ENCODE measurements at regions not wholly inside any gene's neighbourhood (a gene's known extent, or its start where the extent isn't known, plus 50 kb on each side); places are given as distances from the start of the nearest gene placed in this dataset.

DNA sequence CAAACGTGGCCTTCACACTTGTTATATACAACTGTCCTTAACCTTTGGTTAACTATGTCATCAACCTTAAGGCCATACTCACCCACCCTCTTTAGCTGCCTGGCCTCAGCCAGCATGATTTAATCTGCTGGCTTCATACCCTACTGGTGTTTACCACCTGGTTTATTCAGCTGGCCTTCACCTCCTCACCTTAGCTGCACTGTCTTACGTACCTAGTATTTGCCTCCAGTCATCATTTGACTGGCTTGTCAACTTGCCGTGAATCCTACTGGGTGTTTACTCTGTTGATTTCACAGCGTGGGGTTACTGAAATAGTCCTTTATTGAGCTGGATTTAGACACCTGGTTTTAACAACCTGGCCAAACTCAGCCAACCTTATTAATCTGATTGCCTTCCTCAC, 102.8 kb downstream of the IL12A start:
- TF ChIP-seq ARNTL (CRISPR knock-in tag; IDR thresholded peaks at IDR 0.05; ENCODE audit: borderline replicate concordance, low read depth) (no peak), CSDC2 (CRISPR knock-in tag; IDR thresholded peaks at IDR 0.05) (no peak), SNAI2 (CRISPR knock-in tag; IDR thresholded peaks at IDR 0.05) (no peak), TCF4 (CRISPR knock-in tag; IDR thresholded peaks at IDR 0.05; ENCODE audit: borderline replicate concordance) (no peak), ZC3H10 (CRISPR knock-in tag; IDR thresholded peaks at IDR 0.05) (no peak), RARB (CRISPR knock-in tag; IDR thresholded peaks at IDR 0.05) (no peak), ZFP3 (CRISPR knock-in tag; IDR thresholded peaks at IDR 0.05) (no peak), ZFP30 (CRISPR knock-in tag; IDR thresholded peaks at IDR 0.05) (no peak), TOX (CRISPR knock-in tag; IDR thresholded peaks at IDR 0.05; ENCODE audit: borderline replicate concordance) (no peak)
- TF ChIP-seq, protein P1, sequence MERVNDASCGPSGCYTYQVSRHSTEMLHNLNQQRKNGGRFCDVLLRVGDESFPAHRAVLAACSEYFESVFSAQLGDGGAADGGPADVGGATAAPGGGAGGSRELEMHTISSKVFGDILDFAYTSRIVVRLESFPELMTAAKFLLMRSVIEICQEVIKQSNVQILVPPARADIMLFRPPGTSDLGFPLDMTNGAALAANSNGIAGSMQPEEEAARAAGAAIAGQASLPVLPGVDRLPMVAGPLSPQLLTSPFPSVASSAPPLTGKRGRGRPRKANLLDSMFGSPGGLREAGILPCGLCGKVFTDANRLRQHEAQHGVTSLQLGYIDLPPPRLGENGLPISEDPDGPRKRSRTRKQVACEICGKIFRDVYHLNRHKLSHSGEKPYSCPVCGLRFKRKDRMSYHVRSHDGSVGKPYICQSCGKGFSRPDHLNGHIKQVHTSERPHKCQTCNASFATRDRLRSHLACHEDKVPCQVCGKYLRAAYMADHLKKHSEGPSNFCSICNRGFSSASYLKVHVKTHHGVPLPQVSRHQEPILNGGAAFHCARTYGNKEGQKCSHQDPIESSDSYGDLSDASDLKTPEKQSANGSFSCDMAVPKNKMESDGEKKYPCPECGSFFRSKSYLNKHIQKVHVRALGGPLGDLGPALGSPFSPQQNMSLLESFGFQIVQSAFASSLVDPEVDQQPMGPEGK (CRISPR knock-in tag; IDR thresholded peaks at IDR 0.05; ENCODE audit: borderline replicate concordance) = no peak
- TF ChIP-seq, protein P2, sequence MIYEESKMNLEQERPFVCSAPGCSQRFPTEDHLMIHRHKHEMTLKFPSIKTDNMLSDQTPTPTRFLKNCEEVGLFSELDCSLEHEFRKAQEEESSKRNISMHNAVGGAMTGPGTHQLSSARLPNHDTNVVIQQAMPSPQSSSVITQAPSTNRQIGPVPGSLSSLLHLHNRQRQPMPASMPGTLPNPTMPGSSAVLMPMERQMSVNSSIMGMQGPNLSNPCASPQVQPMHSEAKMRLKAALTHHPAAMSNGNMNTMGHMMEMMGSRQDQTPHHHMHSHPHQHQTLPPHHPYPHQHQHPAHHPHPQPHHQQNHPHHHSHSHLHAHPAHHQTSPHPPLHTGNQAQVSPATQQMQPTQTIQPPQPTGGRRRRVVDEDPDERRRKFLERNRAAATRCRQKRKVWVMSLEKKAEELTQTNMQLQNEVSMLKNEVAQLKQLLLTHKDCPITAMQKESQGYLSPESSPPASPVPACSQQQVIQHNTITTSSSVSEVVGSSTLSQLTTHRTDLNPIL (CRISPR knock-in tag; IDR thresholded peaks at IDR 0.05; ENCODE audit: low read depth) = no peak

Measured in SK-N-SH treated with all-trans-retinoic acid at 6 μM for 48 hours (cell line).